Right ventricle myocardium inferior (tissue), 1 donor: ENCODE measurements at regions not wholly inside any gene's neighbourhood (a gene's known extent, or its start where the extent isn't known, plus 50 kb on each side); places are given as distances from the start of the nearest gene placed in this dataset.

Source experiments
- ATAC-seq: fragments of 200-7000 bp; cut with Tn5 transposase; one replicate; pipeline ENCODE4 v1.9.1; 2020; ENCODE audit warnings: mild to moderate bottlenecking, moderate library complexity
- DNase-seq: peaks from one replicate; pipeline ENCODE4 v3.0.0; 2021; ENCODE audit errors: missing footprints
- intact Hi-C: fragments of 100-400 bp; cut with DNase I; formaldehyde crosslinking; loops from one replicate; pipeline ENCODE4 v1.11.0; 2022
- donor health status: DM: no; HTN: yes; CAD: no; lungs with severe emphysema.

- intact Hi-C loops, result no loop called here
- ATAC-seq (no peak), DNase-seq (no peak)
These were observed 59.7 kb upstream of the TIAM1 start for GRCh38 chr21:31403596-31404333.

- no peak for ATAC-seq
- intact Hi-C loops, result no loop called here
- no peak for DNase-seq
These were observed 55.5 kb upstream of the TIAM1 start for GRCh38 chr21:31399591-31399990.

GRCh38 chr21:31398574-31398973 lies 54.5 kb upstream of the TIAM1 start:
- intact Hi-C loops, result no loop called here
- DNase-seq (no peak), ATAC-seq (no peak)

- intact Hi-C loops, result no loop called here
- DNase-seq (no peak), ATAC-seq (no peak)
These were observed 53.9 kb upstream of the TIAM1 start for GRCh38 chr21:31397939-31398338.

GRCh38 chr21:31397515-31397926 lies 53.5 kb upstream of the TIAM1 start:
- DNase-seq (no peak), ATAC-seq (no peak)
- intact Hi-C loops, result no loop called here

- intact Hi-C loops, result no loop called here
- no peak for ATAC-seq
- no peak for DNase-seq
These were observed 53.0 kb upstream of the TIAM1 start for GRCh38 chr21:31397030-31397429.

GRCh38 chr21:31396399-31396798 lies 52.3 kb upstream of the TIAM1 start:
- no peak for DNase-seq
- ATAC-seq, result no peak
- intact Hi-C loops, result no loop called here

- DNase-seq, result no peak
- ATAC-seq, result no peak
- intact Hi-C loops, result no loop called here
These were observed 51.7 kb upstream of the TIAM1 start for GRCh38 chr21:31395791-31396190.

GRCh38 chr21:31395268-31395667 lies 51.2 kb upstream of the TIAM1 start:
- intact Hi-C loops, result no loop called here
- DNase-seq (no peak), ATAC-seq (no peak)

- ATAC-seq (no peak), DNase-seq (no peak)
- intact Hi-C loops, result no loop called here
These were observed 50.2 kb upstream of the TIAM1 start for GRCh38 chr21:31394309-31394708.
